CD14-positive monocyte (primary cell): ENCODE measurements at regions not wholly inside any gene's neighbourhood (a gene's known extent, or its start where the extent isn't known, plus 50 kb on each side); places are given as distances from the start of the nearest gene placed in this dataset.

Source experiments
- DNase-seq, 3 donors: peaks; one replicate each; pipeline ENCODE4 v3.0.0-alpha.2; 2011 to 2022
- H2AFZ ChIP-seq: 2 replicates; pipeline ENCODE4 v1.6.0; 2012; ENCODE audit warnings: mild to moderate bottlenecking, low read depth, low read length, inconsistent platforms; ENCODE audit not compliant: insufficient read depth, poor library complexity, severe bottlenecking
- H3K27ac ChIP-seq, 2 donors: 1 replicate in 1 of 2; 2 replicates in 1 of 2; pipeline ENCODE4 v1.5.1; 2012 to 2013; ENCODE audit warnings: low read length in 2 of 2, control low read depth in 1 of 2, inconsistent platforms in 1 of 2, low read depth in 1 of 2, mild to moderate bottlenecking in 1 of 2
- H3K27me3 ChIP-seq, 2 donors: one replicate each; pipeline versions ENCODE4 v1.6.0 to v1.6.1; 2011 to 2013; ENCODE audit warnings: low read length in 2 of 2; ENCODE audit not compliant: control insufficient read depth in 2 of 2, insufficient read depth in 2 of 2
- H3K36me3 ChIP-seq, 2 donors: replicated peaks in 1 of 2; 1 replicate in 1 of 2; 2 replicates in 1 of 2; pipeline versions ENCODE4 v1.5.1 to v1.6.1; 2012 to 2013; ENCODE audit warnings: low read length in 2 of 2, control low read depth in 1 of 2, inconsistent platforms in 1 of 2, mild to moderate bottlenecking in 1 of 2; ENCODE audit not compliant: insufficient read depth in 2 of 2, control insufficient read depth in 1 of 2
- H3K4me1 ChIP-seq, 2 donors: 1 replicate in 1 of 2; 2 replicates in 1 of 2; pipeline versions ENCODE4 v1.5.1 to v1.6.1; 2012 to 2013; ENCODE audit warnings: low read length in 2 of 2, control low read depth in 1 of 2, inconsistent platforms in 1 of 2, mild to moderate bottlenecking in 1 of 2, moderate library complexity in 1 of 2; ENCODE audit not compliant: insufficient read depth in 2 of 2, control insufficient read depth in 1 of 2
- H3K4me2 ChIP-seq: replicated peaks from 2 replicates; pipeline ENCODE3; 2012; ENCODE audit warnings: low read length, moderate library complexity, mild to moderate bottlenecking; ENCODE audit not compliant: poor library complexity, severe bottlenecking; ENCODE audit errors: extremely low read depth
- H3K4me3 ChIP-seq, 3 experiments: fragments of 200-600 bp in 1 of 3; sonication (generic) in 1 of 3; replicated peaks in 1 of 3; 1 replicate in 2 of 3; 2 replicates in 1 of 3; pipeline ENCODE4 v1.5.1; 2011 to 2013; ENCODE audit warnings: low read length in 3 of 3, mild to moderate bottlenecking in 3 of 3, control low read depth in 2 of 3, low read depth in 2 of 3, inconsistent platforms in 1 of 3, moderate library complexity in 1 of 3
- H3K79me2 ChIP-seq: 2 replicates; pipeline ENCODE4 v1.6.0; 2012; ENCODE audit warnings: mild to moderate bottlenecking, control low read depth, inconsistent platforms, low read length, moderate library complexity; ENCODE audit not compliant: insufficient read depth
- H3K9ac ChIP-seq: 2 replicates; pipeline ENCODE4 v1.6.0; 2017; ENCODE audit warnings: low read length, mild to moderate bottlenecking; ENCODE audit not compliant: insufficient read depth, poor library complexity, severe bottlenecking
- H3K9me3 ChIP-seq, 2 donors: replicated peaks in 1 of 2; 1 replicate in 1 of 2; 2 replicates in 1 of 2; pipeline versions ENCODE4 v1.5.1 to v1.6.1; 2012 to 2013; ENCODE audit warnings: low read length in 2 of 2, control low read depth in 1 of 2; ENCODE audit not compliant: control insufficient read depth in 1 of 2, insufficient read depth in 1 of 2
- H4K20me1 ChIP-seq: 2 replicates; pipeline ENCODE4 v1.6.0; 2012; ENCODE audit warnings: mild to moderate bottlenecking, low read length, control low read depth, moderate library complexity; ENCODE audit not compliant: insufficient read depth
- H3K27ac Mint-ChIP-seq, 7 donors: one replicate each; pipeline ENCODE4 v1.8.0; 2020; ENCODE audit warnings: mild to moderate bottlenecking in 7 of 7, mixed read lengths in 7 of 7, moderate library complexity in 6 of 7, inconsistent platforms in 2 of 7
- H3K27me3 Mint-ChIP-seq, 3 donors: one replicate each; pipeline ENCODE4 v1.8.0; 2021 to 2022; ENCODE audit warnings: low read depth in 3 of 3, mild to moderate bottlenecking in 3 of 3, mixed read lengths in 3 of 3, moderate library complexity in 3 of 3, inconsistent platforms in 1 of 3
- H3K36me3 Mint-ChIP-seq, 2 donors: one replicate each; pipeline ENCODE4 v1.8.0; 2020; ENCODE audit warnings: mixed read lengths in 2 of 2, inconsistent platforms in 1 of 2, mild to moderate bottlenecking in 1 of 2
- H3K4me1 Mint-ChIP-seq: one replicate; pipeline ENCODE4 v1.8.0; 2020; ENCODE audit warnings: mild to moderate bottlenecking, mixed read lengths
- H3K4me3 Mint-ChIP-seq, 2 donors: one replicate each; pipeline ENCODE4 v1.8.0; 2020; ENCODE audit warnings: mild to moderate bottlenecking in 2 of 2, mixed read lengths in 2 of 2, moderate library complexity in 1 of 2
- H3K9me3 Mint-ChIP-seq, 7 donors: one replicate each; pipeline ENCODE4 v1.8.0; 2020 to 2022; ENCODE audit warnings: mixed read lengths in 7 of 7, mild to moderate bottlenecking in 6 of 7, moderate library complexity in 6 of 7, inconsistent platforms in 2 of 7
- WGBS: methylation state at CpG from one replicate; pipeline ENCODE4 v1.1.5; 2013; ENCODE audit warnings: missing lambda C conversion rate; ENCODE audit not compliant: insufficient coverage; 5-methylcytosine and 5-hydroxymethylcytosine counted together
- intact Hi-C, 2 donors: fragments of 100-400 bp; cut with micrococcal nuclease; formaldehyde crosslinking; loops; one replicate each; pipeline versions ENCODE4 v1.15.0 to v1.15.1; 2023
- TF ChIP-seq, protein P1 (sequence below): fragments of 200-600 bp; IDR thresholded peaks from one replicate; pipeline ENCODE4 v1.8.0; 2022; ENCODE audit warnings: antibody characterized with exemption, mild to moderate bottlenecking

DNA sequence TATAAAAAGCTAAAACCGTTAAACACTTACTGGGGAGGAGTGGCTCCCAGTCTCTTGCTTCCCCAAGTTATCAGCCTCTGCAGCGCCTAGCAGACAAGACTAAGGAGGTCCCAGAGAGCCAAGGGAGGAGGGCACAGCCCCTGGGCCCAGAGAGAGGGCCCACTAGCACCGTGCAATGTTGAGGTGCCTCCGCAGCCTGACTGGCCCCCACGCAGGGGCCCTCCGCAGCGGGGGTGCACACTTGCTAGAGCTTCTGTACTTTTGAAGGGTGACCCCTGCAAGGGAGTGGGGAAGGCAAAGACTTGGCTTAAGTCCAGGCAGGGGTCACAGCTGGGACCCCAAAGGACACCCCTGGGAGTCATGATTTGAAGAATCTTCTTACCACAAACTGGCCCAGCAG lies 98.0 kb downstream of the ADAMTS15 start:
- Histone ChIP-seq H3K4me3 (no peak overlapping the region), H3K27ac (no peak overlapping the region), H2AFZ (no peak overlapping the region), H3K36me3 (no peaks in the 10 kb centered on the region), H3K27me3 (no peaks in the 10 kb centered on the region), H3K9me3 (no peaks in the 10 kb centered on the region), H3K4me2 (no peak overlapping the region), H3K4me1 (no peaks in the 10 kb centered on the region), H4K20me1 (no peaks in the 10 kb centered on the region), H3K9ac (no peak overlapping the region), H3K79me2 (no peaks in the 10 kb centered on the region)
- TF ChIP-seq, protein P1, sequence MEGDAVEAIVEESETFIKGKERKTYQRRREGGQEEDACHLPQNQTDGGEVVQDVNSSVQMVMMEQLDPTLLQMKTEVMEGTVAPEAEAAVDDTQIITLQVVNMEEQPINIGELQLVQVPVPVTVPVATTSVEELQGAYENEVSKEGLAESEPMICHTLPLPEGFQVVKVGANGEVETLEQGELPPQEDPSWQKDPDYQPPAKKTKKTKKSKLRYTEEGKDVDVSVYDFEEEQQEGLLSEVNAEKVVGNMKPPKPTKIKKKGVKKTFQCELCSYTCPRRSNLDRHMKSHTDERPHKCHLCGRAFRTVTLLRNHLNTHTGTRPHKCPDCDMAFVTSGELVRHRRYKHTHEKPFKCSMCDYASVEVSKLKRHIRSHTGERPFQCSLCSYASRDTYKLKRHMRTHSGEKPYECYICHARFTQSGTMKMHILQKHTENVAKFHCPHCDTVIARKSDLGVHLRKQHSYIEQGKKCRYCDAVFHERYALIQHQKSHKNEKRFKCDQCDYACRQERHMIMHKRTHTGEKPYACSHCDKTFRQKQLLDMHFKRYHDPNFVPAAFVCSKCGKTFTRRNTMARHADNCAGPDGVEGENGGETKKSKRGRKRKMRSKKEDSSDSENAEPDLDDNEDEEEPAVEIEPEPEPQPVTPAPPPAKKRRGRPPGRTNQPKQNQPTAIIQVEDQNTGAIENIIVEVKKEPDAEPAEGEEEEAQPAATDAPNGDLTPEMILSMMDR = no peak
- WGBS = 96% methylated on average over 6 of the region's 7 CpGs
- Mint-ChIP-seq H3K4me1 (no peaks in the 10 kb centered on the region), H3K9me3 (peaks cover 0 to 7% (median 2%) of the 10 kb centered on the region in 7 donors), H3K27ac (no peak overlapping the region), H3K27me3 (peaks cover 0 to 3% (median 2%) of the 10 kb centered on the region in 3 donors), H3K4me3 (no peak overlapping the region), H3K36me3 (no peaks in the 10 kb centered on the region)
- intact Hi-C loops = no loop called here
- DNase-seq = no peak

DNA sequence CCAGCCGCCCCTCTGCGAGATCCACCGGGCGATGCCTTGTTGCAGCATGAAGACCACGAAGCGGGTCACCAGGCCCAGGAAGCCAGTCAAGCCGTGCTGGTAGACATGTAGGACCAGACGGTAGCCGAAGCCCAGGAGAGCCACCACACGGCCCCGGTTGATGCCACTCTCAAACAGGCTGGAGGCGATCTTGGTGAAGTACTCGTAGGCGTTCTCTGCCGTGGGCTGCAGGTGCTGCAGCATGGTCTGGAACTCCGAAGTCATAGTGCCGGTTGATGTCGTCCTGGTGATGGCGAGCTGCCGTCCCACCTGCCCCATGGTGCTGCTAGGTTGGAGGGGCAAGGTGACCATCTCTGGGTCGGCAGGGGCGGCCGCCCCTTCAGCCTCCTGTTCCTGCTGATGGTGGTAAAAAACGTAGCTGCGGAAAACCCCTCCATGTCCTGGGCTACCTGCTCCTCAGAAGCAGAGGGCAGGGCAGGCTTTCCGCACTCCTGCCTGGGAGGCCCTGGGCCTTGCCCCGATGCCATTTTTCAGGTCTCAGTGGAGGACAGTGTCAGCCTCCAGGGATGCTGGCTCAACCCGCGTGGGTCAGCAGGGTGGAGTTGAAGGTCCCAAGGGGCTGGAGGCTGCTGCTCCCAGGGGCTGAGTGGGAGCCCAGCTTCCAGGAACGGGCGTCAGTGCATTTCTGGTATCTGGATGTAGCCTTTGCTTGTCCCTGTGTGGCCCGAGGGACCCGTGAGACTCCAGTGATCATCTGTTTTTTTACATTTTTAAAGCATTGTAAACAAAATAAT lies 98.7 kb downstream of the ADAMTS15 start:
- Mint-ChIP-seq H3K36me3 (no peaks in the 10 kb centered on the region), H3K9me3 (peaks cover 0 to 9% (median 2%) of the 10 kb centered on the region in 7 donors), H3K27me3 (peaks cover 0 to 3% (median 0%) of the 10 kb centered on the region in 3 donors), H3K27ac (no peak overlapping the region), H3K4me1 (no peaks in the 10 kb centered on the region), H3K4me3 (no peak overlapping the region)
- H3K27ac ChIP-seq = no peak overlapping the region
- H3K9ac ChIP-seq = no peak overlapping the region
- TF ChIP-seq, protein P1 = no peak
- no peaks in the 10 kb centered on the region for H3K9me3 ChIP-seq
- no peak overlapping the region for H3K4me2 ChIP-seq
- intact Hi-C loops = no loop called here
- DNase-seq = no peak
- no peak overlapping the region for H3K4me3 ChIP-seq
- no peaks in the 10 kb centered on the region for H4K20me1 ChIP-seq
- H3K79me2 ChIP-seq = no peaks in the 10 kb centered on the region
- no peak overlapping the region for H2AFZ ChIP-seq
- H3K4me1 ChIP-seq = no peaks in the 10 kb centered on the region
- no peaks in the 10 kb centered on the region for H3K27me3 ChIP-seq
- WGBS = 95% methylated on average over 32 of the region's 33 CpGs
- no peaks in the 10 kb centered on the region for H3K36me3 ChIP-seq
